Loucy (cell line): ENCODE measurements at regions not wholly inside any gene's neighbourhood (a gene's known extent, or its start where the extent isn't known, plus 50 kb on each side); places are given as distances from the start of the nearest gene placed in this dataset.
A peak's percentile ranks its signal among the peaks of the same experiment; 100 is the strongest.

Experiments
- H2AFZ ChIP-seq: fragments of 200-600 bp; sonication (generic); 2 replicates; pipeline ENCODE4 v1.6.0; 2016; ENCODE audit warnings: antibody characterized with exemption, mild to moderate bottlenecking, low read length, moderate library complexity
- H3F3A ChIP-seq: fragments of 200-600 bp; 2 replicates; pipeline ENCODE4 v1.6.0; 2016; ENCODE audit warnings: antibody characterized with exemption, low read depth, mild to moderate bottlenecking
- H3K27me3 ChIP-seq: fragments of 200-600 bp; sonication (generic); 2 replicates; pipeline ENCODE4 v1.6.1; 2014; ENCODE audit warnings: low read length, mild to moderate bottlenecking; ENCODE audit not compliant: insufficient read depth, poor library complexity, severe bottlenecking
- H3K36me3 ChIP-seq: fragments of 200-600 bp; sonication (generic); 2 replicates; pipeline ENCODE4 v1.6.1; 2016; ENCODE audit warnings: low read length; ENCODE audit not compliant: insufficient read depth
- H3K4me1 ChIP-seq: fragments of 200-600 bp; sonication (generic); 2 replicates; pipeline ENCODE4 v1.5.1; 2014; ENCODE audit warnings: low read length, mild to moderate bottlenecking; ENCODE audit not compliant: insufficient read depth, poor library complexity, severe bottlenecking
- H3K4me2 ChIP-seq: fragments of 200-600 bp; sonication (generic); 2 replicates; pipeline ENCODE4 v1.6.0; 2014; ENCODE audit warnings: antibody characterized with exemption, low read length, low read depth, mild to moderate bottlenecking; ENCODE audit not compliant: poor library complexity, severe bottlenecking
- H3K4me3 ChIP-seq: fragments of 200-600 bp; sonication (generic); 2 replicates; pipeline ENCODE4 v1.5.1; 2014; ENCODE audit warnings: low read length, mild to moderate bottlenecking, mixed read lengths; ENCODE audit not compliant: poor library complexity, severe bottlenecking
- H3K79me2 ChIP-seq: fragments of 200-600 bp; sonication (generic); 2 replicates; pipeline ENCODE4 v1.6.1; 2014; ENCODE audit warnings: low read length; ENCODE audit not compliant: insufficient read depth
- H3K9ac ChIP-seq: fragments of 200-600 bp; sonication (generic); 2 replicates; pipeline ENCODE4 v1.6.0; 2014; ENCODE audit warnings: mild to moderate bottlenecking, low read depth, low read length, moderate library complexity; ENCODE audit not compliant: poor library complexity, severe bottlenecking
- H3K9me2 ChIP-seq: fragments of 200-600 bp; sonication (generic); replicated peaks from 2 replicates; pipeline ENCODE4 v1.6.1; 2016; ENCODE audit warnings: low read depth, low read length, mixed read lengths
- H3K9me3 ChIP-seq: fragments of 200-600 bp; sonication (generic); 2 replicates; pipeline ENCODE4 v1.6.1; 2014; ENCODE audit warnings: mild to moderate bottlenecking, antibody characterized with exemption, low read length, low read depth; ENCODE audit not compliant: insufficient read depth
- H4K20me1 ChIP-seq: fragments of 200-600 bp; sonication (generic); 2 replicates; pipeline ENCODE4 v1.6.0; 2014; ENCODE audit warnings: antibody characterized with exemption, low read length, mild to moderate bottlenecking; ENCODE audit not compliant: insufficient read depth, poor library complexity, severe bottlenecking
- CTCF ChIP-seq: fragments of 200-600 bp; sonication (generic); conservative IDR thresholded peaks from 2 replicates; pipeline ENCODE4 v1.5.1; 2014; ENCODE audit warnings: mild to moderate bottlenecking, antibody characterized with exemption, low read length
- EZH2phosphoT487 ChIP-seq: fragments of 200-600 bp; IDR thresholded peaks from 2 replicates; pipeline ENCODE4 v1.6.1; 2018; ENCODE audit warnings: antibody characterized with exemption, mild to moderate bottlenecking, moderate library complexity, borderline replicate concordance

GRCh38 chr4:81789741-81790399, 318.2 kb upstream of the RASGEF1B start:
- H3K9me2 ChIP-seq: no peaks in the 10 kb centered on the region
- H4K20me1 ChIP-seq: no peaks in the 10 kb centered on the region
- H3K36me3 ChIP-seq: no peaks in the 10 kb centered on the region
- no peak overlapping the region for H2AFZ ChIP-seq
- no peaks in the 10 kb centered on the region for H3K9me3 ChIP-seq
- no peak overlapping the region for H3K9ac ChIP-seq
- H3K4me2 ChIP-seq: no peak overlapping the region
- peaks cover 23% of the 10 kb centered on the region for H3K4me1 ChIP-seq
- TF ChIP-seq CTCF (no peak), EZH2phosphoT487 (no peak)
- no peak overlapping the region for H3K4me3 ChIP-seq
- no peaks in the 10 kb centered on the region for H3K79me2 ChIP-seq
- H3F3A ChIP-seq: no peaks in the 10 kb centered on the region
- H3K27me3 ChIP-seq: no peaks in the 10 kb centered on the region

- Histone ChIP-seq H3K27me3 (no peaks in the 10 kb centered on the region), H3K9me2 (no peaks in the 10 kb centered on the region), H3F3A (no peaks in the 10 kb centered on the region), H3K36me3 (no peaks in the 10 kb centered on the region), H3K79me2 (no peaks in the 10 kb centered on the region), H2AFZ (no peak overlapping the region), H3K9me3 (no peaks in the 10 kb centered on the region), H3K9ac (no peak overlapping the region), H4K20me1 (no peaks in the 10 kb centered on the region), H3K4me3 (no peak overlapping the region), H3K4me2 (no peak overlapping the region), H3K4me1 (peaks cover 23% of the 10 kb centered on the region)
- TF ChIP-seq EZH2phosphoT487 (no peak), CTCF (no peak)
These were observed 317.5 kb upstream of the RASGEF1B start for GRCh38 chr4:81789158-81789557.

GRCh38 chr4:81786766-81787165, 315.1 kb upstream of the RASGEF1B start:
- Histone ChIP-seq H3K9ac (peak overlapping the region; percentile 13), H3K4me3 (no peak overlapping the region), H3K9me2 (no peaks in the 10 kb centered on the region), H3K4me2 (peak overlapping the region; percentile 49), H3K79me2 (no peaks in the 10 kb centered on the region), H3F3A (no peaks in the 10 kb centered on the region), H2AFZ (peak overlapping the region; percentile 32; the same call in 1 of the 2 replicates), H3K36me3 (no peaks in the 10 kb centered on the region), H4K20me1 (no peaks in the 10 kb centered on the region), H3K27me3 (no peaks in the 10 kb centered on the region), H3K4me1 (peaks cover 29% of the 10 kb centered on the region), H3K9me3 (no peaks in the 10 kb centered on the region)
- TF ChIP-seq EZH2phosphoT487 (no peak), CTCF (no peak)
